Stimulated activated CD4-positive, alpha-beta T cell treated with anti-CD3 and anti-CD28 coated beads, TNF-alpha, amount 100 ng/mL, for 24 hours (primary cell): ENCODE measurements at regions not wholly inside any gene's neighbourhood (a gene's known extent, or its start where the extent isn't known, plus 50 kb on each side); places are given as distances from the start of the nearest gene placed in this dataset.

Source experiments
- DNase-seq, 3 experiments: peaks; one replicate each; pipeline ENCODE4 v3.0.0-alpha.2; 2020; ENCODE audit warnings: low read depth in 3 of 3

- DNase-seq, result no peak
Measured at GRCh38 chr4:60744767-60745166, 455.4 kb upstream of the ADGRL3 start.

- no peak for DNase-seq
Measured at GRCh38 chr4:60745800-60746571, 454.1 kb upstream of the ADGRL3 start.

GRCh38 chr4:60750962-60751361 lies 449.2 kb upstream of the ADGRL3 start:
- DNase-seq, result no peak

GRCh38 chr4:60757986-60758680 lies 442.0 kb upstream of the ADGRL3 start:
- DNase-seq, result no peak

GRCh38 chr4:60759518-60760245 lies 440.4 kb upstream of the ADGRL3 start:
- DNase-seq, result no peak

GRCh38 chr4:60780874-60781273 lies 419.3 kb upstream of the ADGRL3 start:
- no peak for DNase-seq

- DNase-seq, result no peak
Measured at GRCh38 chr4:60790608-60791007, 409.5 kb upstream of the ADGRL3 start.

- DNase-seq, result no peak
Measured at GRCh38 chr4:60794372-60794771, 405.8 kb upstream of the ADGRL3 start.

- DNase-seq, result no peak
Measured at GRCh38 chr4:60799214-60799613, 400.9 kb upstream of the ADGRL3 start.

GRCh38 chr4:60800701-60801100 lies 399.4 kb upstream of the ADGRL3 start:
- DNase-seq, result no peak

- DNase-seq, result no peak
Measured at GRCh38 chr4:60805500-60806313, 394.4 kb upstream of the ADGRL3 start.

- DNase-seq, result no peak
Measured at GRCh38 chr4:60808726-60809485, 391.2 kb upstream of the ADGRL3 start.

- no peak for DNase-seq
Measured at GRCh38 chr4:60809486-60809800, 390.7 kb upstream of the ADGRL3 start.

- DNase-seq, result no peak
Measured at GRCh38 chr4:60812811-60813210, 387.3 kb upstream of the ADGRL3 start.

GRCh38 chr4:60814549-60814948 lies 385.6 kb upstream of the ADGRL3 start:
- DNase-seq, result no peak

- no peak for DNase-seq
Measured at GRCh38 chr4:60817609-60818008, 382.5 kb upstream of the ADGRL3 start.

GRCh38 chr4:60822986-60823385 lies 377.1 kb upstream of the ADGRL3 start:
- no peak for DNase-seq

- no peak for DNase-seq
Measured at GRCh38 chr4:60840020-60840419, 360.1 kb upstream of the ADGRL3 start.

- no peak for DNase-seq
Measured at GRCh38 chr4:60846678-60847077, 353.4 kb upstream of the ADGRL3 start.

- DNase-seq, result no peak
Measured at GRCh38 chr4:60847614-60848013, 352.5 kb upstream of the ADGRL3 start.

GRCh38 chr4:60857130-60857753 lies 342.9 kb upstream of the ADGRL3 start:
- no peak for DNase-seq
